ENCODE measurements at regions not wholly inside any gene's neighbourhood (a gene's known extent, or its start where the extent isn't known, plus 50 kb on each side); places are given as distances from the start of the nearest gene placed in this dataset.

DNA sequence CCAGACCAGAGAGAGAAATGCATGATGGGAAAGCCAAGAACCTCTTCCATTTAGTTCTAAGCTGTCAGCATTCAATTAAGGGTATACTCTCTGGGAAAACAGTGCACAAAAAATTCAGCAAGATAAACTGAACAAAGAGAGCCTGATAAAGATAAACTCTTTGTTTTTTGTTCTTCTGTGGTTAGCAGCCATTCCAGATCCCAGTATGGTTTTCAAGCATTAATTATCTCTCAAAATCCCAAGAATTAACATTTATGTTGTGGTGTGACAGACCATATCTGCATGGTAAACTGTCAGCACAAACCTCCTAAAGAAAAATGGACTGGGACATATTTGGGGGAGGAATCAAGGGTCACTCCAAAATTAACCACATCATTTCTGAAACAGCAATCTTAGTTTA is 124.0 kb upstream of the LRRN1 start:
- H4K20me1 ChIP-seq (replicated peaks; ENCODE audit: control insufficient read depth, insufficient read depth, low read length): no peaks in the 10 kb centered on the region
- intact Hi-C loops (cut with micrococcal nuclease): no loop called here
- in situ Hi-C loops (cut with MboI): no loop called here
- no peak overlapping the region for H2AFZ ChIP-seq (ENCODE audit: low read depth, low read length)
- H3K9ac ChIP-seq (ENCODE audit: insufficient read depth in 1 of 2, low read depth in 2 of 2, low read length in 2 of 2): no peak overlapping the region
- H3K36me3 ChIP-seq (ENCODE audit: control insufficient read depth, insufficient read depth, low read length): no peaks in the 10 kb centered on the region
- H3K4me1 ChIP-seq (replicated peaks in 1 of 2; ENCODE audit: control insufficient read depth in 2 of 2, insufficient read depth in 2 of 2, low read length in 2 of 2): no peaks in the 10 kb centered on the region
- ATAC-seq: no peak
- no peaks in the 10 kb centered on the region for H3K27me3 ChIP-seq (ENCODE audit: control insufficient read depth in 2 of 2, insufficient read depth in 2 of 2, low read length in 2 of 2)
- no peak for DNase-seq (ENCODE audit: extremely low read depth in 1 of 4, low spot score in 3 of 4)
- TF ChIP-seq ZBED1 (IDR thresholded peaks at IDR 0.05): no peak
- no peak for TF ChIP-seq MCM5 (IDR thresholded peaks at IDR 0.05; ENCODE audit: low read depth)
- TF ChIP-seq ARID3B (CRISPR knock-in tag; IDR thresholded peaks at IDR 0.05; ENCODE audit: borderline replicate concordance): no peak
- TF ChIP-seq RFX7 (CRISPR knock-in tag; IDR thresholded peaks at IDR 0.05): no peak
- no peak for TF ChIP-seq RBM15 (IDR thresholded peaks at IDR 0.05; ENCODE audit: insufficient read depth, low read length)
- TF ChIP-seq SMAD3 (CRISPR knock-in tag; conservative IDR thresholded peaks at IDR 0.05): no peak
- TF ChIP-seq ZNF764 (CRISPR knock-in tag; IDR thresholded peaks at IDR 0.05; ENCODE audit: low read depth): no peak
- no peak for TF ChIP-seq MCM7 (IDR thresholded peaks at IDR 0.05)
- TF ChIP-seq, protein P1, sequence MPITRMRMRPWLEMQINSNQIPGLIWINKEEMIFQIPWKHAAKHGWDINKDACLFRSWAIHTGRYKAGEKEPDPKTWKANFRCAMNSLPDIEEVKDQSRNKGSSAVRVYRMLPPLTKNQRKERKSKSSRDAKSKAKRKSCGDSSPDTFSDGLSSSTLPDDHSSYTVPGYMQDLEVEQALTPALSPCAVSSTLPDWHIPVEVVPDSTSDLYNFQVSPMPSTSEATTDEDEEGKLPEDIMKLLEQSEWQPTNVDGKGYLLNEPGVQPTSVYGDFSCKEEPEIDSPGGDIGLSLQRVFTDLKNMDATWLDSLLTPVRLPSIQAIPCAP (CRISPR knock-in tag; IDR thresholded peaks at IDR 0.05; ENCODE audit: borderline replicate concordance): no peak
- no peak for TF ChIP-seq ZNF41 (CRISPR knock-in tag; conservative IDR thresholded peaks at IDR 0.05)
- no peak for TF ChIP-seq MYNN (IDR thresholded peaks at IDR 0.05)
- TF ChIP-seq MYNN (CRISPR knock-in tag; IDR thresholded peaks at IDR 0.05): no peak
- POLR2A ChIA-PET: no interaction called here
- no peaks in the 10 kb centered on the region for H3K9me1 ChIP-seq (ENCODE audit: control insufficient read depth, insufficient read depth, low read length)
- H3K9me3 ChIP-seq (replicated peaks; ENCODE audit: control insufficient read depth, insufficient read depth, low read depth, low read length): peaks cover 5% of the 10 kb centered on the region; the same call in 1 of the 2 replicates
- H3K27ac ChIP-seq (ENCODE audit: extremely low read depth, low read depth, low read length): no peak overlapping the region
- no peak for FAIRE-seq
- no peak overlapping the region for H3K4me3 ChIP-seq
- H3K4me2 ChIP-seq (ENCODE audit: insufficient read depth, low read length): no peak overlapping the region
- no TSS peak for BruUV-seq (replicated peaks)
- H3K79me2 ChIP-seq (ENCODE audit: control insufficient read depth, insufficient read depth, low read length): no peaks in the 10 kb centered on the region
- CTCF ChIA-PET (ENCODE audit: low intra/inter-chr PET ratio): no interaction called here

All from K562 (cell line).